MG63 (cell line): ENCODE measurements at regions not wholly inside any gene's neighbourhood (a gene's known extent, or its start where the extent isn't known, plus 50 kb on each side); places are given as distances from the start of the nearest gene placed in this dataset.

Source experiments
- DNase-seq: peaks from one replicate; pipeline ENCODE4 v3.0.0-alpha.2; 2020
- H3K27me3 ChIP-seq: fragments of 250-450 bp; sonication (Bioruptor Pico); 2 replicates; pipeline ENCODE4 v1.5.1; 2020; ENCODE audit warnings: mild to moderate bottlenecking, moderate library complexity
- H3K36me3 ChIP-seq: fragments of 250-450 bp; sonication (Bioruptor Pico); 2 replicates; pipeline ENCODE4 v1.5.1; 2020; ENCODE audit warnings: mild to moderate bottlenecking, moderate library complexity
- H3K4me3 ChIP-seq: fragments of 250-450 bp; sonication (Bioruptor Pico); 2 replicates; pipeline ENCODE4 v1.5.1; 2020; ENCODE audit warnings: mild to moderate bottlenecking, moderate library complexity
- H3K9me3 ChIP-seq: fragments of 250-450 bp; sonication (Bioruptor Pico); 2 replicates; pipeline ENCODE4 v1.5.1; 2020; ENCODE audit warnings: mild to moderate bottlenecking, moderate library complexity

- no peaks in the 10 kb centered on the region for H3K9me3 ChIP-seq
- no peaks in the 10 kb centered on the region for H3K27me3 ChIP-seq
- H3K36me3 ChIP-seq = no peaks in the 10 kb centered on the region
- no peak for DNase-seq
- H3K4me3 ChIP-seq = no peak overlapping the region
These were observed 235.7 kb upstream of the CADM1 start for GRCh38 chr11:115739878-115740277.

- no peak for DNase-seq
- H3K4me3 ChIP-seq = no peak overlapping the region
- H3K9me3 ChIP-seq = no peaks in the 10 kb centered on the region
- no peaks in the 10 kb centered on the region for H3K27me3 ChIP-seq
- no peaks in the 10 kb centered on the region for H3K36me3 ChIP-seq
These were observed 234.9 kb upstream of the CADM1 start for GRCh38 chr11:115739146-115739545.

- no peak overlapping the region for H3K4me3 ChIP-seq
- DNase-seq = no peak
- no peaks in the 10 kb centered on the region for H3K9me3 ChIP-seq
- H3K36me3 ChIP-seq = no peaks in the 10 kb centered on the region
- H3K27me3 ChIP-seq = no peaks in the 10 kb centered on the region
These were observed 233.7 kb upstream of the CADM1 start for GRCh38 chr11:115737875-115738274.

- no peaks in the 10 kb centered on the region for H3K9me3 ChIP-seq
- H3K4me3 ChIP-seq = no peak overlapping the region
- H3K27me3 ChIP-seq = no peaks in the 10 kb centered on the region
- H3K36me3 ChIP-seq = no peaks in the 10 kb centered on the region
- DNase-seq = no peak
These were observed 231.9 kb upstream of the CADM1 start for GRCh38 chr11:115736146-115736545.

- no peak overlapping the region for H3K4me3 ChIP-seq
- peak; percentile 75 for DNase-seq
- H3K36me3 ChIP-seq = no peaks in the 10 kb centered on the region
- no peaks in the 10 kb centered on the region; the same call in 1 of the 2 replicates for H3K9me3 ChIP-seq
- no peaks in the 10 kb centered on the region for H3K27me3 ChIP-seq
These were observed 220.5 kb upstream of the CADM1 start for GRCh38 chr11:115724666-115725065.

- H3K36me3 ChIP-seq = no peaks in the 10 kb centered on the region
- no peak for DNase-seq
These were observed 218.5 kb upstream of the CADM1 start for GRCh38 chr11:115722711-115723110.

GRCh38 chr11:115721296-115721995 lies 217.2 kb upstream of the CADM1 start:
- H3K27me3 ChIP-seq = no peaks in the 10 kb centered on the region
- no peaks in the 10 kb centered on the region for H3K36me3 ChIP-seq
- no peaks in the 10 kb centered on the region; the same call in 1 of the 2 replicates for H3K9me3 ChIP-seq
- no peak overlapping the region for H3K4me3 ChIP-seq
- no peak for DNase-seq

More at GRCh38 chr11:115722711-115723110, 218.5 kb upstream of the CADM1 start:
- no peaks in the 10 kb centered on the region; the same call in 1 of the 2 replicates for H3K9me3 ChIP-seq
- no peak overlapping the region for H3K4me3 ChIP-seq
- H3K27me3 ChIP-seq = no peaks in the 10 kb centered on the region

- no peak overlapping the region for H3K4me3 ChIP-seq
- no peak for DNase-seq
These were observed 216.5 kb upstream of the CADM1 start for GRCh38 chr11:115720602-115721245.

GRCh38 chr11:115718945-115719344 lies 214.7 kb upstream of the CADM1 start:
- no peak overlapping the region for H3K4me3 ChIP-seq
- H3K27me3 ChIP-seq = no peaks in the 10 kb centered on the region
- H3K36me3 ChIP-seq = no peaks in the 10 kb centered on the region
- no peak for DNase-seq
- H3K9me3 ChIP-seq = no peaks in the 10 kb centered on the region; the same call in 1 of the 2 replicates

More at GRCh38 chr11:115720602-115721245, 216.5 kb upstream of the CADM1 start:
- Histone ChIP-seq H3K27me3 (no peaks in the 10 kb centered on the region), H3K9me3 (no peaks in the 10 kb centered on the region; the same call in 1 of the 2 replicates), H3K36me3 (no peaks in the 10 kb centered on the region)

GRCh38 chr11:115718106-115718505 lies 213.9 kb upstream of the CADM1 start:
- Histone ChIP-seq H3K36me3 (no peaks in the 10 kb centered on the region), H3K4me3 (no peak overlapping the region), H3K27me3 (no peaks in the 10 kb centered on the region), H3K9me3 (no peaks in the 10 kb centered on the region)
- no peak for DNase-seq

GRCh38 chr11:115716601-115717529 lies 212.7 kb upstream of the CADM1 start:
- no peak overlapping the region for H3K4me3 ChIP-seq
- H3K9me3 ChIP-seq = no peaks in the 10 kb centered on the region
- no peaks in the 10 kb centered on the region for H3K27me3 ChIP-seq
- H3K36me3 ChIP-seq = no peaks in the 10 kb centered on the region
- DNase-seq = no peak

- Histone ChIP-seq H3K27me3 (no peaks in the 10 kb centered on the region), H3K9me3 (no peaks in the 10 kb centered on the region), H3K36me3 (no peaks in the 10 kb centered on the region), H3K4me3 (no peak overlapping the region)
- no peak for DNase-seq
These were observed 211.9 kb upstream of the CADM1 start for GRCh38 chr11:115716080-115716479.

- Histone ChIP-seq H3K27me3 (no peaks in the 10 kb centered on the region), H3K9me3 (no peaks in the 10 kb centered on the region), H3K4me3 (no peak overlapping the region), H3K36me3 (no peaks in the 10 kb centered on the region)
- DNase-seq = no peak
These were observed 211.1 kb upstream of the CADM1 start for GRCh38 chr11:115715251-115715770.

GRCh38 chr11:115712296-115712695 lies 208.1 kb upstream of the CADM1 start:
- Histone ChIP-seq H3K9me3 (no peaks in the 10 kb centered on the region), H3K27me3 (no peaks in the 10 kb centered on the region), H3K4me3 (no peak overlapping the region), H3K36me3 (no peaks in the 10 kb centered on the region)
- DNase-seq = no peak

- Histone ChIP-seq H3K36me3 (no peaks in the 10 kb centered on the region), H3K4me3 (no peak overlapping the region), H3K27me3 (no peaks in the 10 kb centered on the region), H3K9me3 (no peaks in the 10 kb centered on the region)
- no peak for DNase-seq
These were observed 206.8 kb upstream of the CADM1 start for GRCh38 chr11:115710980-115711379.

- no peaks in the 10 kb centered on the region for H3K36me3 ChIP-seq
- no peak for DNase-seq
- no peaks in the 10 kb centered on the region for H3K9me3 ChIP-seq
- no peaks in the 10 kb centered on the region for H3K27me3 ChIP-seq
- no peak overlapping the region for H3K4me3 ChIP-seq
These were observed 206.2 kb upstream of the CADM1 start for GRCh38 chr11:115710426-115710825.

- H3K9me3 ChIP-seq = no peaks in the 10 kb centered on the region
- no peaks in the 10 kb centered on the region for H3K36me3 ChIP-seq
- H3K27me3 ChIP-seq = no peaks in the 10 kb centered on the region
- no peak overlapping the region for H3K4me3 ChIP-seq
- no peak for DNase-seq
These were observed 205.1 kb upstream of the CADM1 start for GRCh38 chr11:115709297-115709696.
